Heart right ventricle (tissue), 16 donors: ENCODE measurements at regions not wholly inside any gene's neighbourhood (a gene's known extent, or its start where the extent isn't known, plus 50 kb on each side); places are given as distances from the start of the nearest gene placed in this dataset.

ENCODE experiments used
- ATAC-seq, 8 donors: fragments of 200-7000 bp; cut with Tn5 transposase; one replicate each; pipeline ENCODE4 v1.9.1; 2020; ENCODE audit warnings: mild to moderate bottlenecking in 8 of 8, moderate library complexity in 8 of 8, moderate number of reproducible peaks in 1 of 8
- DNase-seq, 2 donors: peaks; one replicate each; pipeline ENCODE4 v3.0.0-alpha.2; 2020
- H3K27ac ChIP-seq, 10 donors: fragments of 200-600 bp; sonication (generic) in 2 of 10; one replicate each; pipeline versions ENCODE4 v1.5.0 to v1.8.0; 2020 to 2022; ENCODE audit warnings: mild to moderate bottlenecking in 3 of 10
- H3K27me3 ChIP-seq, 7 donors: fragments of 200-600 bp; one replicate each; pipeline ENCODE4 v1.8.0; 2021 to 2022; ENCODE audit warnings: mild to moderate bottlenecking in 2 of 7
- H3K36me3 ChIP-seq, 9 donors: fragments of 200-600 bp; sonication (generic) in 1 of 9; one replicate each; pipeline versions ENCODE4 v1.5.0 to v1.8.0; 2020 to 2022; ENCODE audit warnings: mild to moderate bottlenecking in 2 of 9
- H3K4me1 ChIP-seq, 9 donors: fragments of 200-600 bp; sonication (generic) in 1 of 9; one replicate each; pipeline versions ENCODE4 v1.5.0 to v1.8.0; 2020 to 2022; ENCODE audit warnings: mild to moderate bottlenecking in 4 of 9
- H3K4me3 ChIP-seq, 10 donors: fragments of 200-600 bp; sonication (generic) in 2 of 10; one replicate each; pipeline versions ENCODE4 v1.5.0 to v1.8.0; 2020 to 2022; ENCODE audit warnings: mild to moderate bottlenecking in 7 of 10, moderate library complexity in 2 of 10
- H3K9me3 ChIP-seq, 11 donors: fragments of 200-600 bp in 10 of 11; sonication (generic) in 2 of 11; one replicate each; pipeline versions ENCODE4 v1.5.0 to v1.8.0; 2013 to 2022; ENCODE audit warnings: mild to moderate bottlenecking in 2 of 11, control low read depth in 1 of 11, moderate library complexity in 1 of 11
- WGBS, 2 donors: extraction: QIAGEN DNeasy Blood & Tissue Kit; methylation state at CpG; one replicate each; pipeline ENCODE4 v1.1.7; 2013; ENCODE audit warnings: inconsistent platforms in 1 of 2; 5-methylcytosine and 5-hydroxymethylcytosine counted together
- intact Hi-C, 10 donors: fragments of 100-400 bp; cut with DNase I; formaldehyde crosslinking; loops; one replicate each; pipeline versions ENCODE4 v1.11.1 to v1.14.2; 2022
- TF ChIP-seq, protein P1 (sequence below), 9 donors: fragments of 200-600 bp; sonication (generic) in 2 of 9; IDR thresholded peaks; one replicate each; pipeline versions ENCODE4 v1.5.0 to v1.8.0; 2021 to 2022; ENCODE audit warnings: antibody characterized with exemption in 9 of 9, mild to moderate bottlenecking in 5 of 9, moderate library complexity in 1 of 9
- donor health status: Arrhythmogenic right ventricular cardiomyopathy.
- donor health status: ischemic (EF 13 %, LVEDD 7.1; RV severe dilation, severe dysfunction).
- donor health status: healthy with polysubstance abuse.
- donor health status: DM: no; HTN: yes; CAD: no.
- donor health status: DM: no; HTN: no; CAD: no.
- donor health status: ischemic (EF 25% LVEDD 6.9; RV normal size, moderate dysfunction).
- donor health status: ischemic (EF 25% LVEDD 5.7; RV mildly dilated, moderate dysfunction).
- donor health status: healthy.
- donor health status: DM: yes; HTN: yes; CAD: no.
- donor health status: Ischemic cardiomyopathy.
- donor health status: ischemic (EF 35%, LVEDD 5.7; RV mildly dilated, moderate dysfunction).
- donor health status: nonischemic (EF 11% LVEDD 7.7; RV severe dilation, severe dysfunction).
- donor health status: DM: yes; HTN: yes; CAD: no.
- donor health status: PGD.
- donor health status: ischemic (EF 29% LVEDD 5.4; RV normal size, mild dysfunction).
- donor health status: nonischemic (EF 23%, LVEDD 6.1; RV moderate dilation, normal function).

DNA sequence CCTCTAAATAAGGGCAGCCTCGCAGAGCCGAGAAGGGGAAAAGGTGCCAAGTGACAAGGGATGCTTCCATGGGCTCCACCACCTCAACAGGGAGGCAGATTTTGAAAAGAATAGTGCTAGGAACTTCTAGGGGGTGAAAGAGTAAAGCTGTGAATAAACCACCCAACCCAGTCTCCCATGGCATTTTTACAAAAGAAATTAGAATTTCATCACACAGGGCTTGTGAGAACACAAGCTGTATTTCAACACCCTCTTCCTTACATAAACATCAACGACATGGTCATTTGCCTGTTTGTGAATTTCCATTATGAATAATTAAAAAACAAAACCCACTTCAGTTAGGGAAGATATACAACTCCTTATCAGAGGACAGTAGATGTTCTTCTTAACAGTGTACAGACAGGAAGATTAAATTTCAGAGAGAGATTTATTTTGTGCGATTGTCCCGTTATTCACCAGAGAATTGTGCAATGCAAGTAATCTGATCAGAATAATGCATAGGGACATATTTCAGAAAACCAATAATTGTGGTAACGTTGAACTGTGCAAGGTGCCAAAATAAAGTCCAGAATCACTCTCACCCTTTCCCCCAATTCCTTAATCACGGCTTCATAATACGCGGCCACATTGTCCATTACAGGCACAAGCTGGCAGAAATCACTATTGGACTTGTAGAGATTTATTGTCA, 207.8 kb upstream of the MGMT start:
- Histone ChIP-seq H3K4me1 (peaks cover 0 to 19% (median 6%) of the 10 kb centered on the region in 9 donors), H3K36me3 (no peaks in the 10 kb centered on the region), H3K27ac (peak overlapping the region in 8 of 10 donors; percentile 1 to 70 (median 47)), H3K4me3 (no peak overlapping the region), H3K9me3 (no peaks in the 10 kb centered on the region), H3K27me3 (no peaks in the 10 kb centered on the region)
- peak in 2 of 8 donors; percentile 55 to 57 for ATAC-seq
- 73 to 76% methylated on average over 9 of the region's 9 CpGs for WGBS, 2 donors
- intact Hi-C loops = loop anchor here in 2 of 10 donors (10.0 kb wide), 2 partner anchors 214 to 224 kb away; no protein-coding TSS in a partner anchor
- DNase-seq = no peak
- TF ChIP-seq, protein P1, sequence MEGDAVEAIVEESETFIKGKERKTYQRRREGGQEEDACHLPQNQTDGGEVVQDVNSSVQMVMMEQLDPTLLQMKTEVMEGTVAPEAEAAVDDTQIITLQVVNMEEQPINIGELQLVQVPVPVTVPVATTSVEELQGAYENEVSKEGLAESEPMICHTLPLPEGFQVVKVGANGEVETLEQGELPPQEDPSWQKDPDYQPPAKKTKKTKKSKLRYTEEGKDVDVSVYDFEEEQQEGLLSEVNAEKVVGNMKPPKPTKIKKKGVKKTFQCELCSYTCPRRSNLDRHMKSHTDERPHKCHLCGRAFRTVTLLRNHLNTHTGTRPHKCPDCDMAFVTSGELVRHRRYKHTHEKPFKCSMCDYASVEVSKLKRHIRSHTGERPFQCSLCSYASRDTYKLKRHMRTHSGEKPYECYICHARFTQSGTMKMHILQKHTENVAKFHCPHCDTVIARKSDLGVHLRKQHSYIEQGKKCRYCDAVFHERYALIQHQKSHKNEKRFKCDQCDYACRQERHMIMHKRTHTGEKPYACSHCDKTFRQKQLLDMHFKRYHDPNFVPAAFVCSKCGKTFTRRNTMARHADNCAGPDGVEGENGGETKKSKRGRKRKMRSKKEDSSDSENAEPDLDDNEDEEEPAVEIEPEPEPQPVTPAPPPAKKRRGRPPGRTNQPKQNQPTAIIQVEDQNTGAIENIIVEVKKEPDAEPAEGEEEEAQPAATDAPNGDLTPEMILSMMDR (IDR thresholded peaks at IDR 0.05) = no peak

DNA sequence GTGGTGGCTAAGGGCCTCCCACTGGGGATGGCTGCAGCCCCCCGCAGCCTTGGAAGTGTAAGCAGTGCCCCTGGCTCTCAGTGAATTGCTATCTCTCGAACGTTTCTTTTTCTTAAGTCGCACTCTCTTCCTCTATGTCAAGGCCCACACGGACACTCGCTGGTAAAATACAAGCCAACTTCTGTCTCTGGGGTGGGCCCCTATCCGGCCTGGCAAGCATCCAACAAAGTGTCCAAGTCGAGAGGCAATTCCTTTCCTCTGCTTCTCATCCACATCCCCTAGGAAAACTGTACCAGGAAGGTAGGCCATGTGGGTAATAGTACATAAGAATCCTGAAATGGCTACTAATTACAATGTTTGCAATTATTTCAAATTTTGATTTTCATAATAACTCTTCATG, 194.9 kb upstream of the MGMT start:
- peaks cover 0 to 9% (median 0%) of the 10 kb centered on the region in 11 donors for H3K9me3 ChIP-seq
- TF ChIP-seq, protein P1 (IDR thresholded peaks at IDR 0.05) = no peak
- ATAC-seq (peak in 1 of 8 donors; percentile 38), DNase-seq (peak; percentile 33 to 37)
- 16 to 19% methylated on average over 8 of the region's 8 CpGs for WGBS, 2 donors
- no peaks in the 10 kb centered on the region for H3K36me3 ChIP-seq
- H3K27ac ChIP-seq = no peak overlapping the region
- H3K4me1 ChIP-seq = peaks cover 0 to 8% (median 0%) of the 10 kb centered on the region in 9 donors
- intact Hi-C loops = loop anchor here in 1 of 10 donors (10.0 kb wide), 1 partner anchor 693 kb away; the partner anchor contains the start of gene EBF3
- no peaks in the 10 kb centered on the region for H3K27me3 ChIP-seq
- no peak overlapping the region for H3K4me3 ChIP-seq

DNA sequence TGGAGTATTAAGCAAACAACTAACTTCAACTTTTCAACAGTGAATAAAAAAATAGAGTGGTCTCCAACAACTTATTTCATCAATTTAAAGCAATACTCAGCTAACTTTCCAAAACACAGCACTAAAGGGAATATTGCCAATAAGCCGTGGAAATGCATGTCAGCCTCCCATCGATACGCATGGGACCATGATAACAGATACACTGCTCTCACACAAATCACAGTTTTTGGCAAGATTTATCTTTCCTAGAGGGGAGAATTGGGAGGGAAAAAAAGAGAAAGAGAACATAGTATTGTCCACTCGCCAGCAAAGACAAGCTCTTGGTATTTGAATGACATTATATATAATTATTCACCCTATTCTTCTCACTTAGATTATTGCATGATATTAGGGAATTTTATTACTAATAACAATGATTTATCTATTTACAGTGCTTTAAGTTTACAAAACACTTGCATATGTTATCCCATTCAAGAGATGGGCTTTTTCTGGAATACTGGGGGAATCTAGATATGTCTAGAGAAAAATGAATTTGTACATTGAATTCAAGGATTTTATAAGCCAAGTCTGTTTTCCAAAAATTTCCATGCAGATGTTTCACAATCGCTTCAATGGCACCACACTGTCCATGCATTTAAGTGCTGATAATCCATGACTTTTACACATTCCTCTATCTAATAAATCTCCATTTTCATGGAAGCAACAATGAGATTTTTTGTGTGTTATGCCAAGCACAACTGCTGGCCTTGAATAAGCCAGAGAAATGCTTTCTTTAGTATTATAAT, 194.0 kb upstream of the MGMT start:
- H3K27me3 ChIP-seq = no peaks in the 10 kb centered on the region
- WGBS, 2 donors = 73 to 77% methylated on average over 5 of the region's 5 CpGs
- TF ChIP-seq, protein P1 (IDR thresholded peaks at IDR 0.05) = no peak
- intact Hi-C loops = loop anchor here in 1 of 10 donors (10.0 kb wide), 1 partner anchor 692 kb away; the partner anchor contains the start of gene EBF3
- H3K36me3 ChIP-seq = no peaks in the 10 kb centered on the region
- peaks cover 0 to 9% (median 0%) of the 10 kb centered on the region in 11 donors for H3K9me3 ChIP-seq
- H3K4me1 ChIP-seq = peaks cover 0 to 8% (median 0%) of the 10 kb centered on the region in 9 donors
- DNase-seq (no peak), ATAC-seq (no peak)
- no peak overlapping the region for H3K27ac ChIP-seq
- no peak overlapping the region for H3K4me3 ChIP-seq

DNA sequence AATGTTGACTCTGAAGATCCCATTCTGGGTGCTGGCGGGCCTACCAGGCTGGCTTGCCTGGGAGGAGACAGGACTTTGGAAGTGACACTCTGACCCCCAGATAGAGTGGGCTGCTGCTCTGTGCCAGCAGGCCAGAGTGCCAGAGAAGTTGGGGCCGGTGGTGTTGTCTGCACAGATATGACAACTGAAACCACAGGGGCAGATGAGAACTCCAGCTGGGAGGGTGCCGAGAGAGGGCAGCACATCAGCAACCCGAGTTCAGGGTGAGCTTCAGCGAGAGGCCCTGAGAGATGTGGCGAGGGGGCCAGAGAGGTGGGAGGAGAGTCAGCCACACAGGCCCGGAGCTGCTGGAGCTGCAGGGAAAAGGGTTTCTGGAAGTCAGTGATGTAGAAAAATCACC, 193.2 kb upstream of the MGMT start:
- Histone ChIP-seq H3K4me1 (peaks cover 0 to 8% (median 0%) of the 10 kb centered on the region in 9 donors), H3K27me3 (no peaks in the 10 kb centered on the region), H3K4me3 (no peak overlapping the region), H3K27ac (no peak overlapping the region), H3K9me3 (peaks cover 0 to 5% (median 0%) of the 10 kb centered on the region in 11 donors), H3K36me3 (no peaks in the 10 kb centered on the region)
- WGBS, 2 donors = 77 to 78% methylated on average over 7 of the region's 7 CpGs
- intact Hi-C loops = loop anchor here in 1 of 10 donors (10.0 kb wide), 1 partner anchor 691 kb away; the partner anchor contains the start of gene EBF3
- TF ChIP-seq, protein P1 (IDR thresholded peaks at IDR 0.05) = no peak
- ATAC-seq (no peak), DNase-seq (no peak)
